CD4-positive, alpha-beta memory T cell (primary cell): ENCODE measurements at regions not wholly inside any gene's neighbourhood (a gene's known extent, or its start where the extent isn't known, plus 50 kb on each side); places are given as distances from the start of the nearest gene placed in this dataset.

Experiments used
- CTCF ChIA-PET: fragments of 350-600 bp; sonication (Branson Sonifier 250); formaldehyde crosslinking; loops from one replicate; lab custom pipeline; 2021; ENCODE audit warnings: inconsistent platforms; ENCODE audit not compliant: partially characterized antibody; lab: Charles Lee
- POLR2A ChIA-PET: fragments of 350-600 bp; sonication (Branson Sonifier 250); formaldehyde crosslinking; loops from one replicate; lab custom pipeline; 2021; ENCODE audit not compliant: partially characterized antibody; lab: Charles Lee
- DNase-seq, 5 donors: peaks; one replicate each; pipeline versions ENCODE4 v3.0.0 to v3.0.0-alpha.2; 2020 to 2022; ENCODE audit warnings: mixed read lengths in 1 of 5
- H3K27ac ChIP-seq: one replicate; pipeline ENCODE4 v1.7.0; 2013; ENCODE audit warnings: low read depth, low read length
- H3K27me3 ChIP-seq: 2 replicates; pipeline ENCODE4 v1.7.0; 2013; ENCODE audit warnings: mild to moderate bottlenecking, low read length, moderate library complexity; ENCODE audit not compliant: insufficient read depth
- H3K36me3 ChIP-seq: 2 replicates; pipeline ENCODE4 v1.7.0; 2013; ENCODE audit warnings: mild to moderate bottlenecking, low read length, moderate library complexity; ENCODE audit not compliant: insufficient read depth
- H3K4me1 ChIP-seq: 2 replicates; pipeline ENCODE4 v1.7.0; 2013; ENCODE audit warnings: mild to moderate bottlenecking, low read length, moderate library complexity; ENCODE audit not compliant: insufficient read depth
- H3K4me3 ChIP-seq, 2 donors: one replicate each; pipeline ENCODE4 v1.7.0; 2013; ENCODE audit warnings: low read length in 2 of 2, mild to moderate bottlenecking in 1 of 2
- H3K9me3 ChIP-seq, 2 donors: one replicate each; pipeline ENCODE4 v1.7.0; 2013; ENCODE audit warnings: low read length in 2 of 2, control low read depth in 1 of 2; ENCODE audit not compliant: control insufficient read depth in 1 of 2
- H3K27ac Mint-ChIP-seq, 7 donors: one replicate each; pipeline ENCODE4 v1.8.0; 2020 to 2021; ENCODE audit warnings: mixed read lengths in 7 of 7, mild to moderate bottlenecking in 6 of 7, inconsistent platforms in 3 of 7, moderate library complexity in 3 of 7
- H3K27me3 Mint-ChIP-seq, 2 donors: one replicate each; pipeline ENCODE4 v1.8.0; 2020 to 2021; ENCODE audit warnings: mixed read lengths in 2 of 2
- H3K36me3 Mint-ChIP-seq, 2 donors: one replicate each; pipeline ENCODE4 v1.8.0; 2020 to 2021; ENCODE audit warnings: mixed read lengths in 2 of 2, inconsistent platforms in 1 of 2, mild to moderate bottlenecking in 1 of 2
- H3K4me1 Mint-ChIP-seq, 4 donors: one replicate each; pipeline ENCODE4 v1.8.0; 2020 to 2021; ENCODE audit warnings: mixed read lengths in 4 of 4, mild to moderate bottlenecking in 1 of 4
- H3K4me3 Mint-ChIP-seq, 8 donors: one replicate each; pipeline ENCODE4 v1.8.0; 2020 to 2021; ENCODE audit warnings: mixed read lengths in 8 of 8, mild to moderate bottlenecking in 7 of 8, moderate library complexity in 6 of 8, inconsistent platforms in 3 of 8
- H3K9me3 Mint-ChIP-seq, 8 donors: one replicate each; pipeline ENCODE4 v1.8.0; 2020 to 2021; ENCODE audit warnings: mixed read lengths in 8 of 8, mild to moderate bottlenecking in 5 of 8, inconsistent platforms in 3 of 8, moderate library complexity in 1 of 8
- intact Hi-C: fragments of 100-400 bp; cut with micrococcal nuclease; formaldehyde crosslinking; loops from one replicate; pipeline ENCODE4 v1.15.1; 2023

DNA sequence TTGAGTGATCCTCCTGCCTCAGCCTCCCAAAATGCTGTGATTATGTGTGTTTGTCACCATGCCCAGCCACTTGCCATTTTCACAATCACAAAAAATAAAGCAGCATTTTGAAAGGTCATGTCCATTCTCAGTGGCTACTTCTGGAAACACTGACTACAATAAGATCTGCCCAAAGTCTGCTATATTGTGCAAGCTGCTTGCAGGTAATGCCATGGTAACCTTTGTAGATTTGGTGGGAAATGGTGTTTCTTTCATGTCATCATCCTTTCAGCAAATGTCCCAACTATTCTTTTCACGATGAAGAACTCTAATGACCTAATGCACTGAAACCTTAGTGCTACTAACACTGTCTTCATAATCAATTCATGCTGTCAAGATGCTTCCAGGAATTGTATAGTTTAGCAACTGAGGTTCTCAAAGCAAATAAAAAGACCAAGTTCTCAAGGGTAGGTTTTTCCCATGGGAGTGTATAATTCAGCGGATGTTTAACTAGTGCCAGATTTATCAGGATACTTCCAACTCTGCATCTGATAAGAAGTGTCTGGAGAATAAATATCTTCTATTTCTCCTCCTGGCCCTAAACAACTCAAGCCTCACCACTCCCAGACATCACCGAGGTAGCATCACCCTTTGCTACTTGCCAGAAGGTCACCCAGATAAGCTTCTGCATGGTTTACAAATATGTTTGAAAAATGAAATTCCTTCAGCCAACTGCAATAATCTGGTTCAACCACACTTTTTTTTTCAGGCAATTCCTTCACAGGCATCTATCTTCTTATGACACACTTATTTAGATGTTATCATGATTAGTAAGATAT is 132.0 kb upstream of the ZC3H11B start:
- H3K4me1 ChIP-seq: no peaks in the 10 kb centered on the region
- no peak for DNase-seq
- H3K4me1 Mint-ChIP-seq: no peaks in the 10 kb centered on the region
- H3K36me3 ChIP-seq: no peaks in the 10 kb centered on the region
- intact Hi-C loops: no loop called here
- H3K36me3 Mint-ChIP-seq: no peaks in the 10 kb centered on the region
- no peaks in the 10 kb centered on the region for H3K27me3 Mint-ChIP-seq
- no peak overlapping the region for H3K4me3 Mint-ChIP-seq
- no peaks in the 10 kb centered on the region for H3K9me3 ChIP-seq
- H3K9me3 Mint-ChIP-seq: peaks cover 0 to 6% (median 1%) of the 10 kb centered on the region in 8 donors
- ChIA-PET POLR2A (no interaction called here), CTCF (no interaction called here)
- H3K27me3 ChIP-seq: no peaks in the 10 kb centered on the region
- no peak overlapping the region for H3K27ac ChIP-seq
- no peak overlapping the region for H3K27ac Mint-ChIP-seq
- H3K4me3 ChIP-seq: no peak overlapping the region

DNA sequence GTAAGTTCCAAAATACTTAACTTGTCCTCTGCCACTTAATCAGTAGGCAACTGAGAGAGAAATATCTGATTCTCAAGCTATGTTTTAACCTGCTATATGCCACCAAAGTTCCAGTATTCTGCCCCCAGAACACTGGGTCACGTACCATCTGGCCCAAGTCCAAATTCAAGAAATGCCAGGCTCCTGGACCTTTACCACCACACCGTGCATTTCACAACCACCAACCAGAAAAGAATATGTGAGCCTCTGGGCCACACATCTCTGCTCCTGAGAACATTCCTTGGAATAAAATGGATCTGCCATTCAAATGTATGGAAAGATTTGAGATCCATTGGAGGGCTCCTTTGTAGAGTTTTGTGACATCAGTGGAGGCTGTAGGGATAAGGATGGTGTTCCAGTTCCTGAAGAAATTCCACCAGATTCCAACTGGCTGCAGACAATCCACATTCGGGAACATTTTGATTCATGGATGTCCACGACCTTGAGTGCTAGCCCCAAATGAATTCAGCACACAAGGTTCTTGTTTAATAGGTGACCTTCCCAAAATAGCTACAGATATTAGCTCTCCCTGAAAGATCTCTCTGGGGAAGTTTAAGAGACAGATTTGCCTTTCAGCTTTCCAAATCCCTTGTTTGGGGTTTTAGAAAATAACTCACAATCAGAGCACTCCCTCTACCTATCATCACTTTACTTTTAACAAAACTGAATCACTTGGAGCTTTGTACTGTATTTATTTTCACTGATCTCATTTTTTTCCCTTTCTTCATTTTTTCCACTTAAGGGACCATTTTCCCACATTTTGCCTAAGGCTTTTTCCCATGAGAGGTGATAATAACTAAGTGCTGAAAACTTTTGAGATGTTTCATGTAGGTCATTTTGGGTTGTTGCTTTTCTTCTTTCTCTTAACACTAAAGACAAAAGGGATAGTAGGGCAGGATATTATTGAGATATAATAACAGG is 128.4 kb upstream of the ZC3H11B start:
- ChIA-PET CTCF (no interaction called here), POLR2A (no interaction called here)
- no peaks in the 10 kb centered on the region for H3K27me3 ChIP-seq
- no peaks in the 10 kb centered on the region for H3K4me1 Mint-ChIP-seq
- no peaks in the 10 kb centered on the region for H3K9me3 ChIP-seq
- H3K27me3 Mint-ChIP-seq: peaks cover 0 to 1% of the 10 kb centered on the region in 2 donors
- no peaks in the 10 kb centered on the region for H3K36me3 ChIP-seq
- no peaks in the 10 kb centered on the region for H3K36me3 Mint-ChIP-seq
- no peak overlapping the region for H3K27ac ChIP-seq
- H3K4me3 Mint-ChIP-seq: no peak overlapping the region
- peaks cover 0 to 8% (median 2%) of the 10 kb centered on the region in 8 donors for H3K9me3 Mint-ChIP-seq
- H3K4me3 ChIP-seq: no peak overlapping the region
- H3K27ac Mint-ChIP-seq: no peak overlapping the region
- no peak for DNase-seq
- intact Hi-C loops: no loop called here
- no peaks in the 10 kb centered on the region for H3K4me1 ChIP-seq

DNA sequence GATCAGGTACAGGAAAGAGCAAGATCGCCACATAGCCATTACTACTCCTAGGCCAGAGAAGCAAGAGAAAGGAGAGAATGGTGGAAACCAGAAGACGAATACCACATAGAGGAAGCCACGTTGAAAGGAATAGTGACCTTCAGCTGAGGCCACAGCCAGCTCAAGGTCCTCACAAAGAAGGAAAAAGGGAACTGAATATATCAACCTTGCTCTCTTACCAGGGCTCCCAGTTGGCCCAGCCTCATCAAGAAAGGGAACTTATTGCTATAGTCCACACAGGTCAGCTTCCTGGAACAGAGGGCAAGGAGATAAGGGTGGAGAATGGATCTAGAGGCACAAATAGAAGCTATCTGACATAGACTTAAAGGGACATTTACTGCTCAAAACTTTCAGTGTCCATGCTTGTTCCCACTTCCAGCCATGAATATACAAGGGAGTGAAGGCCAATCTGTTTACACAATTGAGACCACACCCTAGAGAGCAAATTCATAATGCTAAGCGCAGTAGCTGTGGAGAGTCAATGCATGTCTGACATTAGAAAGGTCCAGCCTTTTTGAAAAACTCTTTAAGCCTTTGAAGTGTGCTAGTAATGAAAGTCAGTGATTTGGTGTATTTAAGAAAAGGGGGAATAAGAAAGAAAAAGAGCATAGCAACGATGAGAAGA is 120.7 kb upstream of the ZC3H11B start:
- Histone ChIP-seq H3K27me3 (no peaks in the 10 kb centered on the region), H3K27ac (no peak overlapping the region), H3K4me3 (no peak overlapping the region), H3K9me3 (no peaks in the 10 kb centered on the region), H3K36me3 (no peaks in the 10 kb centered on the region), H3K4me1 (no peaks in the 10 kb centered on the region)
- DNase-seq: no peak
- Mint-ChIP-seq H3K27me3 (peaks cover 1 to 4% of the 10 kb centered on the region in 2 donors), H3K27ac (no peak overlapping the region), H3K4me3 (no peak overlapping the region), H3K9me3 (peaks cover 0 to 24% (median 8%) of the 10 kb centered on the region in 8 donors), H3K4me1 (no peaks in the 10 kb centered on the region), H3K36me3 (no peaks in the 10 kb centered on the region)
- intact Hi-C loops: no loop called here
- POLR2A ChIA-PET: no interaction called here
- CTCF ChIA-PET: no interaction called here

DNA sequence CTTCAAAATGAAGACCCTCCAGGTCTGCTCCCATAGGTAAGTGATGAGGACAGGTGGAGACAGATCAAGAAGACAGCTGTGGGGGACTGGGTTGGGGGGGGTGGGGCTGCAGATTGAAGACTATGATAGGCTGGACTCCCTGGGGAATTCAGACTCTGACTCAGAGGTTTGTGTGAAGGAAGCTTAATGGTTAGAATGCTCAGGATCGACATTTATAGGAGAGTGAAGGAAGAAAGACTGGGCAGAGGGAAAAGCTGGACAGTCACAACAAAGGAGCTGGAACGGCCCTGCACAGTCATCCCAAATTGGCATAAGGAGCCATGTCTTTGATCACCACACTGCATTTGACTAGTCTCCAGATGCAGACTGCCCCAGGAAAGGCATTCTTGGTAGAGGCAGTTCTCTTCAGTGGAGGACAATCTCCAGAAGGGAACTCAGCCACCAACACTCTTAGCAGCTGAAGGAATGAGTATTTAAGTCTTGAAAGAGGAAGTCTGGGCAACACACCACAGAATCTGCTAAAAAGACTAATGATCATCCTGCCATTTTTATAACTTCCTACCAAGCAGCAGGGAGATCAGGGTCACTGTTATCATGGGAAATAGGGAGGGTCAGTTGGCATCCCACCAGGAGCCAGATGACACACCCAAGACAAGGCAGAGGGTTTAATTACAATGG is 120.0 kb upstream of the ZC3H11B start:
- ChIA-PET CTCF (no interaction called here), POLR2A (no interaction called here)
- no peaks in the 10 kb centered on the region for H3K36me3 Mint-ChIP-seq

DNA sequence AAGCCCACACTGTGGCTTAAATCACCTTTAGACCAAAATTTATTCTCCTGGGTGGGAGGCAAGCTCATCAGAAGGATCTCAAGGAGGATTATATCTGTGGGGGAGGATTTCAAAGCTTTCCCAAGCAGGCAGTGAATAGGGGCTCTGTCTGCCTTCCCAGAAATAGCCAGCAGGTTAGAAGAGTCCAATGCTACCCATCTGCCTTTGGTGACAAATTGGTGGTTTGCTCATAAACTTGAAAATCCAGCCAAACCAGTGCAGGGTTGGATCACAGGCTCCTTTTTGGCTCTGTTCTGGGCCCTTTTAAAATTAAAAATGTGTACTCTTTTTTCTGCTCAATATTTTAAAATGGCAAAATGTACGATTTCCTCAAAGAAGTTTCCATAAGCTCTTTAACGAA is 118.9 kb upstream of the ZC3H11B start:
- intact Hi-C loops: no loop called here
- Histone ChIP-seq H3K36me3 (no peaks in the 10 kb centered on the region), H3K4me3 (no peak overlapping the region), H3K4me1 (no peaks in the 10 kb centered on the region), H3K27me3 (no peaks in the 10 kb centered on the region), H3K27ac (no peak overlapping the region), H3K9me3 (no peaks in the 10 kb centered on the region)
- H3K36me3 Mint-ChIP-seq: no peaks in the 10 kb centered on the region
- no peak for DNase-seq
- ChIA-PET CTCF (no interaction called here), POLR2A (no interaction called here)
- peaks cover 5 to 40% (median 15%) of the 10 kb centered on the region in 8 donors for H3K9me3 Mint-ChIP-seq
- H3K27me3 Mint-ChIP-seq: peaks cover 0 to 4% of the 10 kb centered on the region in 2 donors
- H3K4me3 Mint-ChIP-seq: no peak overlapping the region
- H3K27ac Mint-ChIP-seq: no peak overlapping the region
- no peaks in the 10 kb centered on the region for H3K4me1 Mint-ChIP-seq

More for the DNA sequence above, 120.0 kb upstream of the ZC3H11B start:
- Mint-ChIP-seq H3K4me3 (no peak overlapping the region), H3K27me3 (peaks cover 1 to 4% of the 10 kb centered on the region in 2 donors), H3K27ac (no peak overlapping the region), H3K4me1 (no peaks in the 10 kb centered on the region), H3K9me3 (peaks cover 0 to 31% (median 10%) of the 10 kb centered on the region in 8 donors)
- no peaks in the 10 kb centered on the region for H3K27me3 ChIP-seq
- H3K4me3 ChIP-seq: no peak overlapping the region
- no peaks in the 10 kb centered on the region for H3K4me1 ChIP-seq
- no peak overlapping the region for H3K27ac ChIP-seq
- no peaks in the 10 kb centered on the region for H3K9me3 ChIP-seq
- intact Hi-C loops: no loop called here
- DNase-seq: no peak
- no peaks in the 10 kb centered on the region for H3K36me3 ChIP-seq

DNA sequence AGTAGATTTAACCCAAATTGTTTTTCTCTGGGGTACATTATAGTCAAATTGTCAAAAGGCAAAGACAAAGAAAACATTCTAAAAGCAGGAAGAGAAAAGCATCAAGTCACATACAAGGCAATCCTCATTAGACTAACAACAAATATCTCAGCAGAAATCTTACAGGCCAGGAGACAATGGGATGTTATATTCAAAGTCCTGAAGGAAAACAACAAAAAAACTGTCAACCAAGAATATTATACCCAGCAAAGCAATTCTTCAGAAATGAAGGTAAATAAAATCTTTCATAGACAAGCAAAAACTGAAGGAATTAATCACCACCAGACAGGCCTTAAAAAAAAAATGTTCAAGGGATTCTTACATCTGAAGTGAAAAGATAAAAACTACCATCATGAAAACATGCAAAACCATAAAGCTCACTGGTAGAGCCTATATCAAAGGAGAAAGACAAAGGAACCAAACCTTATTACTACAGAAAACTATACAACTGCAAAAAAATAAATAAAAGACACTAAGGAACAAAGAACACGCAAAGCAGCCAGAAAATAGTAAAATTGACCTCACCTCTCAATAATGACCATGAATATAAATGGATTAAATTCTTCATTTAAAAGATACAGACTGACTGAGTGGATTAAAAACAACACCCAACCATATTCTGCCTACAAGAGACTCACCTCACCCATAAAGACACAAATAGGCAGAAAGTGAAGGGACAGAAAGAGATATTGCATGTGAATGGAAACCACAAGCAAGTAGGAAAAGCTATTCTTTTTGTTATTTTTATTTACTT is 113.8 kb upstream of the ZC3H11B start:
- Histone ChIP-seq H3K4me3 (no peak overlapping the region), H3K27me3 (no peaks in the 10 kb centered on the region), H3K9me3 (peaks cover 0 to 5% of the 10 kb centered on the region in 2 donors), H3K27ac (no peak overlapping the region), H3K4me1 (no peaks in the 10 kb centered on the region), H3K36me3 (no peaks in the 10 kb centered on the region)
- no peak overlapping the region for H3K4me3 Mint-ChIP-seq
- no peaks in the 10 kb centered on the region for H3K4me1 Mint-ChIP-seq
- DNase-seq: no peak
- H3K36me3 Mint-ChIP-seq: peaks cover 0 to 4% of the 10 kb centered on the region in 2 donors
- no peak overlapping the region for H3K27ac Mint-ChIP-seq
- no peaks in the 10 kb centered on the region for H3K27me3 Mint-ChIP-seq
- H3K9me3 Mint-ChIP-seq: peaks cover 8 to 62% (median 37%) of the 10 kb centered on the region in 8 donors
- POLR2A ChIA-PET: no interaction called here
- CTCF ChIA-PET: no interaction called here
- intact Hi-C loops: no loop called here
